Body of pancreas (tissue), 4 donors: ENCODE measurements at regions not wholly inside any gene's neighbourhood (a gene's known extent, or its start where the extent isn't known, plus 50 kb on each side); places are given as distances from the start of the nearest gene placed in this dataset.

Experiments
- CTCF ChIP-seq, 7 experiments: fragments of 450-650 bp in 4 of 7; fragments of 200-600 bp in 3 of 7; sonication (generic) in 3 of 7; IDR thresholded peaks; one replicate each; pipeline ENCODE4 v1.5.1; 2016 to 2019; ENCODE audit warnings: antibody characterized with exemption in 7 of 7
- POLR2A ChIP-seq, 3 donors: fragments of 450-650 bp; IDR thresholded peaks; one replicate each; pipeline ENCODE4 v1.6.1; 2016; ENCODE audit warnings: antibody characterized with exemption in 3 of 3, mild to moderate bottlenecking in 2 of 3

- TF ChIP-seq CTCF (IDR thresholded peaks at IDR 0.05) (no peak), POLR2A (IDR thresholded peaks at IDR 0.05) (no peak)
These were observed 99.5 kb downstream of the CHD9NB start for GRCh38 chr16:52953215-52953614.
